Astrocyte of the spinal cord (primary cell): ENCODE measurements at regions not wholly inside any gene's neighbourhood (a gene's known extent, or its start where the extent isn't known, plus 50 kb on each side); places are given as distances from the start of the nearest gene placed in this dataset.

Experiments used
- DNase-seq: peaks from one replicate; pipeline ENCODE4 v3.0.0; 2011; ENCODE audit warnings: low read depth, low spot score
- H3K4me3 ChIP-seq: 2 replicates; pipeline ENCODE4 v1.5.1; 2011; ENCODE audit warnings: low read depth, mild to moderate bottlenecking, low read length, moderate library complexity
- in situ Hi-C: cut with HindIII; loops from 2 replicates; pipeline ENCODE4 v1.10.0; 2017; ENCODE audit warnings: low sequenced_read_pairs
- TF ChIP-seq, protein P1 (sequence below): IDR thresholded peaks from 2 replicates; pipeline ENCODE4 v1.5.1; 2012; ENCODE audit warnings: low read depth, mild to moderate bottlenecking, low read length, inconsistent platforms

DNA sequence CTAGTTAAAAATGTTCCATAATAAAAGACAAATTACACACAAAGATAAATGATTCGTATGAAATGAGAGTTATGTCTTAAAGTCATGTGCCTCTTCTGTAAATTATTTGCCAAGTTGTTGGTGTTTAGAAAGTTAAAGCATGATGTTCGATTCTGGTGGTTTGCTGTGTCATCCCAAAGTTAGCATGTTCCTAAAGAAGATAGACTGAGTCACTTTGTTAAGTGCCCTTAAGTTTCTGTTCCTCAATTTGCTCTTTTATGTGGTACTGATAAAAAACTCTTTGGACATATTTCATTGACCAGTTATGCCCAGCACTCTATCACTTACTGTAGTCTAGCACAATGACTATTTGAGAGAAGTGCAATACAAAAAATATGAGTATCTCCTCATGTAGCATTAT, 366.9 kb upstream of the ZNF608 start:
- in situ Hi-C loops = no loop called here
- TF ChIP-seq, protein P1, sequence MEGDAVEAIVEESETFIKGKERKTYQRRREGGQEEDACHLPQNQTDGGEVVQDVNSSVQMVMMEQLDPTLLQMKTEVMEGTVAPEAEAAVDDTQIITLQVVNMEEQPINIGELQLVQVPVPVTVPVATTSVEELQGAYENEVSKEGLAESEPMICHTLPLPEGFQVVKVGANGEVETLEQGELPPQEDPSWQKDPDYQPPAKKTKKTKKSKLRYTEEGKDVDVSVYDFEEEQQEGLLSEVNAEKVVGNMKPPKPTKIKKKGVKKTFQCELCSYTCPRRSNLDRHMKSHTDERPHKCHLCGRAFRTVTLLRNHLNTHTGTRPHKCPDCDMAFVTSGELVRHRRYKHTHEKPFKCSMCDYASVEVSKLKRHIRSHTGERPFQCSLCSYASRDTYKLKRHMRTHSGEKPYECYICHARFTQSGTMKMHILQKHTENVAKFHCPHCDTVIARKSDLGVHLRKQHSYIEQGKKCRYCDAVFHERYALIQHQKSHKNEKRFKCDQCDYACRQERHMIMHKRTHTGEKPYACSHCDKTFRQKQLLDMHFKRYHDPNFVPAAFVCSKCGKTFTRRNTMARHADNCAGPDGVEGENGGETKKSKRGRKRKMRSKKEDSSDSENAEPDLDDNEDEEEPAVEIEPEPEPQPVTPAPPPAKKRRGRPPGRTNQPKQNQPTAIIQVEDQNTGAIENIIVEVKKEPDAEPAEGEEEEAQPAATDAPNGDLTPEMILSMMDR = no peak
- no peak overlapping the region for H3K4me3 ChIP-seq
- no peak for DNase-seq

DNA sequence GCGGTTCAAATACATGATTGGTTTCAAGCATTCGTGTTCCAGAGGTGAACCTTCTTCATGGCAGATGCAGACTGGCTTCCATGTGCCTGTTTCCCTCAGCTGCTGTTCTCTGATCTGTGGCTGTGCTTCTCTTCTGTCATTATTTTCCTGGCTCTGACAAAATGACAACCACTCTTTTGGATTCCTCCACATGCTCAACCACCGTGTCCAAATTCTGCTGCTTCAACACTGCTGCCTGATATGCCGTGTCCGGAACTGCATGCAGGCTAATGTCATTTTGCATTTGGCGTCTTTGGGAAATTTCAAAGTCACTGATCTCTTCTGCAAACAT, 368.7 kb upstream of the ZNF608 start:
- no peak for DNase-seq
- H3K4me3 ChIP-seq = no peak overlapping the region
- TF ChIP-seq, protein P1 = no peak
- in situ Hi-C loops = no loop called here

DNA sequence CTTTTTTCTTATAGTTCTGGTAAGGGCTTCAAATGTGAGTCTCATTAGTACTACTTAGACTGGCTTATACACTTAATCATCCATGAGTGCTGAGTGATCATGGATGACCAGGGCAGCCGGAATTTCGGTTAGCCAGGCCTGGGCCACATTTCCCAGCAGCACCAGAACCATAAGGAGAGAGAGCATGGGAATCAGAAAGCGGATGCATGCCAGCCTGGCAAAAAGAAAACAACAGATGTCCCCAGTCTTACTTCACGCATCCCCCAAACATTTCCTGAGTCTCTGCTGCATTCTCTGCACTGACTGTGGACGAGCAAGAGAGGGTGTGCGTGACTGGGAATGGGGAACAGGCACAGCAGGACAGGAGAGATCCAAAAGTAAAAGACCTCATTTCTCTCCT, 371.1 kb upstream of the ZNF608 start:
- TF ChIP-seq, protein P1 = no peak
- no peak overlapping the region for H3K4me3 ChIP-seq
- in situ Hi-C loops = no loop called here
- DNase-seq = no peak

GRCh38 chr5:125120012-125120411, 373.6 kb upstream of the ZNF608 start:
- H3K4me3 ChIP-seq = no peak overlapping the region
- in situ Hi-C loops = no loop called here
- TF ChIP-seq, protein P1 = no peak
- DNase-seq = no peak

DNA sequence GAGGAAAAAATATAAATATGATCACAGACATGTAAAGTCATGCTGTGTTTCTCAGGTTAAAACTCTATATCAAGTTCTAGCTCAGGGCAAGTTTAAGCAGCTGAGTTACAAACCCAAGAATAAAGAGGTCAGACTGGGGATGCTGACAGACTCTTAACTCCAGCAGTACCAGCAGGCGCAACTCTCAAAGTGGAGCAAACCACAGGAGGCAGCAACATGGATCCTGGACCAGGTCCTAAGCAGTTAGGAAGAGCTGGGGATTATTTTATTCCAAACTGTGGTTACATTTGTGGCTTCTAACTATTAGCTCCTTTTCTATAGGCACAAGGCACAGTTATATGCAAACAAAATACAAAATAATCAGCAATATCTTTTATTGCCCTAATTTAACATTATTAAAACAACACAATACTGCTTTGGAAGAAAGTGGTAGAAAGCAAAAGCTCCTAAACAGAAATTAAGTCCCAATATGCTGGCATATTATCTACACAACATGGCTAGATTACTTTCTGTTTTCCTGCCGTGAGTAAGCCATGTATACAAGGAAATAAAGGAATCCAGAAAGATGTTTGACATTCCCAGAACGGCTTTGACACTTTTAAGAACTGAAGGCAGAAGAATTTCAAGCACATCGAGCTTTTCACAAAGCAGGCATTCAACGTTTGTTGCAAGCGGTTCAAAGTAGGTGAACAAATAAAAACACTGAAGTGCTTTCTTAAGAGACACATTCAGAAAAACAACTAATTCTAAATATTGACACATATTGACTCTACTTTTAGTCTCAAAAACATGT, 378.8 kb upstream of the ZNF608 start:
- DNase-seq = peak; percentile 33
- TF ChIP-seq, protein P1 = no peak
- in situ Hi-C loops = no loop called here
- H3K4me3 ChIP-seq = no peak overlapping the region

DNA sequence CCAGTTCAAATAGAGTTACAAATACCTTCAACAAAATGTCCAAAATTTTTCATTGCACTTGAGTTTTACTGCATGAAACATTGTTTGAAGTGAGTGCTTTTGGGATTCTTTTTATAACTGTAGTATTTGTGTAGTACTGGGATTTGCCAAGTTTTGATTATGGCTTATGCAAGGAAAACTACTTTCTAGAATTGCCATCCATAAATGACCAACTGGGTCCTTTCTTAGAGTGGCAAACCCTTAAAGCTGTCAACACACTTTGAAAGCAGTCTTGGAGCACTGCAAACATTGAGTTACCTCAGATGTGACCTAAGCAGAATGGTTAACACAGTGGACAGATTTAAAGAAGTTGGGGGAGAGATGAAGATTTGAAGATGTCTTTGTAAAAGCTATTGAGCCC, 379.6 kb upstream of the ZNF608 start:
- in situ Hi-C loops = no loop called here
- TF ChIP-seq, protein P1 = no peak
- no peak for DNase-seq
- no peak overlapping the region for H3K4me3 ChIP-seq
